NCI-H748 (cell line): ENCODE measurements at regions not wholly inside any gene's neighbourhood (a gene's known extent, or its start where the extent isn't known, plus 50 kb on each side); places are given as distances from the start of the nearest gene placed in this dataset.

Experiments
- DNase-seq: peaks from one replicate; lab custom pipeline; 2025; ENCODE audit not compliant: unreplicated experiment; lab: John Stamatoyannopoulos, UW

DNA sequence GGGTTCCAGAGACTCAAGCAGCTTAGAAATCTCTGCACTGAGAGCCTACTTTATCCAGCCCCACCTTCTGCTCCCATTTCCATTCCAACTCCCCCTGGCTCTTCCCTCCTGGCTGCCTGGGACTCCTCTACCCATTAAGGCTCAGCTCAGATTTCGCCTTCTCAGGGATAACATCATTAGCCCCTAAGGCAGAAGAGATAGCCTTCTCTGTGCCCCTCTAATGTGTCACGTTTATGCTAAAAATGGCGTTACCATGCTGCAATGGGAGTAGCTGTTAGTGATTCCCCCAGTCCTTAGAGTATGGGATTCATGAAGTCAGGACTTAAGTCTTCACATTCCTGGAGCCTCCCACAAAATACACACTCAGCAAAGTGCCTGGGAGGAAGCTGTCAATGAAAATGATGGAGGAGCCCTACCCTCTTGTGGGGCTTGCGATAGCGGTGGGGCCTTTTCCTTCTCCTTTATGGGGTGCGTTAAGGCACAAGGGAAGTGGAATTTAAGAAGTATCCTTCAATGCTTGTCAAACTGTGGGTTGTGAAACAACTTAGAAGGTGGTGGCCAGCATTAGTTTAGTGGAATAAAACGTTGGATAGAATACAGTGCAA is 144.7 kb upstream of the COPS8 start:
- no peak for DNase-seq

DNA sequence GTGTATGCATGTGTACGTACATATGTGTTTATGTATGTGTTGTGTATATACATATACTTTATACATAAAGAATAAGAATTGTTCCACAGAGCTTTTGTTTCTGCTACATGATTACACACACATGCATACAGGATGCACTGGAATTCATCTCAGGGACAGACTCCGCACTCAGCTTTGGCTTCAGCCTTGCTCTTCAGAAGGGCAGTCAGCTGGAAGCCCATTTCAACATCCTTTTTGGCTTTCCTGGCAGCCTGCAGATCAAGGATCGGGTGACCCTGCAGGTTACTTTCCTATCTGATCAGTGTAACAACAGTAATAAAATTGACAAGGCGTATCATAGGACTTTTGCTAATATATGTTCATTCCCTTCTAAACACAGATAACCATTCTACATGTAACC is 144.1 kb upstream of the COPS8 start:
- no peak for DNase-seq

DNA sequence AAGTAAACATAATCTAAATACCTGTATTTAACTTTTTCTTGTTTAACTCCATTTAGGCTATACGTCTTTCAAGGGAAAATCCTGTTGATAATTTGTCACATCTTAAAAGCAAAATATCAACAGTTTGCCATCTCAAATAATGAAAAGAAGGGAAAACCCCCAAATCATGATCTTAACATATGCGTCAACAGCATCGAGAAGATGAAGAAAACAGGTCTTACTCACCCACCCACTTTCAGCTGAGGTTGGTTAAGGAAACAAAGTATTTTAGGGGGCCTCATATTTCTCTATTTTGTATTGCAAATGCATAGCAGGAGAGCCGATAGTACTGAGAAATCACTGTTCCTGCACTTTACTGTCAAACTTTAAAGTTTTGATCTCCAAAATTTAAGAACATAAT is 143.1 kb upstream of the COPS8 start:
- DNase-seq = no peak

DNA sequence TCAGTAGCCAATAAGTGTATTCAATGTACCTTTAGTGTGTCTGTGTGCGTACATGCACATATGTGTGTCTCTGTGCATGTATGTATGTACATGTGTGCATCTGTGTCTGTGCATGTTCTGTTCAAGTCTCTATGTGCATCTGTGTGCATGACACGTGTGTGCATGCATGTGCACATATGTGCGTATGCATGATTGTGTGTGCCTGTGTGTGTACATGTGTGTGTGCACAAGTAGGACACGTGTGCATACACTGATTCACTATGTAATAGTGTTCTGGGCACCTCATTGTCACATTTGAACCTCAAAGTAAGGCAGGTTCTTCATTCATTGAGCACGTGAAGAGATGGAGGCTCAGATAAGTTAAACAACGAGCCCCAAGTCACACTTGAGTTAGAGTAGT is 142.6 kb upstream of the COPS8 start:
- no peak for DNase-seq

DNA sequence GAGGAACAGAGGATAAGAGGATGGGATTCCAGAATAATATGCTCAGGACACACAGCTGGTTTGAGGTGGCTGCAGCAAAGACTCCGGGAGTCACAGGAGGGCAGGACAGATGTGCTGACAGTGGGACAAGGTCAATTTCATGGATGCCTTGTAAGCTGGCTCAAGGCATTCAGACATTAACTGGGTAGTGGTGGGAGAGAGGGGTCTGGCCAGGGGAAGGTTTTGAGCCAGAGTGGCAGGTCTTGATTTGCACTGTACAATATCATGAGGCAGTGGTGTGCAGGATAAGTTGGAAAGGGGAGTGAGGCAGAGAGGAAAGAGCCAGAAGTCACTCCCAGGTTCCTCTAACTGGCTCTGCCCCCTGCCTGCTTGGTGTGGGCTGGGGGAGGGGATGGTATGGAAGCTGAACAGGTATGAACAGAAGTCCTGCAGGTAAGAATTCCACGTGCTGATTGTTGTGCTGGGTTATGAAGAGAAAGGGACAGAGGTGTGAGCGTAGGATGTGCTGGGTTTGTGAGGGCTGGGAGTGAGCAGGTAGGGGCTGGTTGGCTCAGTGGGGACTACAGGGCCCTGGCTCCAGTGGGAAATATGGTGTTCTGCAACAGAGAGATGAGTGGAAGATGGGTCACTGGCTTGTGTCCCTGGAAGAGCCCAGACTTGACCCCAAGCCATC is 141.7 kb upstream of the COPS8 start:
- no peak for DNase-seq

DNA sequence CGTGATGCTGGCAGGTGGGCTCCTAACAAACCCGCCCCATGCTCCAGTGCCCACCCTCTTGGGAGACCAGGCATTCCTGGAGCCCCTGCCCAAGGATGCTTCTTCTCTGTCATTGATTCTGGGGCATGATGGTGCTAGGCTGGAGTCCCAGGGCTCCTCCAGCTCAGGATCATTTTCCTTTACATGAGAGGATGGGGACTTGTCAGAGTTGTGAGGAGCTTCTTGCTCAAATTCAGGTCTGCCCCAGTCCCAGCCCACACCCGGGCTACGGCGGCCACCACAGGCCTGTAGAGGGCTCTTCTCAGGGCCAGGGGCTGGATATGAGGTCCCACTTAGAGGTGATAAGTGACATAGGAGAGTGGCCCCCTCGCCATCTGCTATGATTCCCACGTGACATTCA is 141.1 kb upstream of the COPS8 start:
- DNase-seq = no peak

DNA sequence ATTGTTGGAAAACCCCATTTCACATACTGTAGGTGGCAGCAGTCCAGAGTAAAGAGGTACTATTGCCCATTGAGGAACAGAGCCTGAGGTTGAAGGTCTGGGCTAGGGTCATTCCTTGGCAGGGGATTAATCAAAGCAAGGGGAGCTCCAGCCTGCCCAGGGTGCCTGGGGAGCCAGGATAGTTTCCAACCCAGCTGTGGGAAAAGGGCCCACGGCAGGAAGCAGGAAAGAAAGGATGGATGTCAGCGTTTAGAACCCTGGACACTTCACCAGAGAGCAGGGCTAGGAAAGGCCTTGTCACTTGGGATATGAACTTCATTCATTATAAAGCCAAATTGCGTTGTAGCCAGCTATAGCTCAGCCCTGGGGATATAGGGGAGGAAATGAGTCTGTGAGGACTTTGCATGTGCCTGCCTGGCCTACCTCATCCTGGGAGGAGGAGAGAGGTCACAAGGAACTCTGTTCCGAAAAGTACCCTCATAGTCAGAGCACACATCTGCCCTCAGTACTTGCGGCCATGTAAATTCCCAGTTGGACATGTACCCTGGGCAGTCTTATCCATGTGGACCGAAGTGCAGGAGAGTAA is 140.2 kb upstream of the COPS8 start:
- no peak for DNase-seq

DNA sequence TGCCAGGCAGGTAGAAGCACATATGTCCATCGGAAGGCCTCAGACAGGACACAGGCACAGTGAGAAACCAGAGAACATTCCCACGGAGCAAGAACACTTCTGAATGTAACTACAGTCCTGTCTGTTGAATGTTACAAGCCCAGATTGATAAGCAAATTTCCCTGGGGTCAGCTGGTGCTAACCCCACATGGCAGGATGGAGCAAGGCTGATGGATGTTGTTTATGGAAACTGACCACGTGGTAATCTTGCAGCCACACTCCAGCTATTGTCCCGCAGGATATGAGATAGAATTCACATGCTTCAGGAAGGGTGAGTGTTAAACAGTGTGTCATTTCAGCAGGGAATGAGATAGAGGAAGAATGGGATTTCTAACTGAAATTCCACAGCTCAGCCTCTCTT is 138.8 kb upstream of the COPS8 start:
- no peak for DNase-seq

DNA sequence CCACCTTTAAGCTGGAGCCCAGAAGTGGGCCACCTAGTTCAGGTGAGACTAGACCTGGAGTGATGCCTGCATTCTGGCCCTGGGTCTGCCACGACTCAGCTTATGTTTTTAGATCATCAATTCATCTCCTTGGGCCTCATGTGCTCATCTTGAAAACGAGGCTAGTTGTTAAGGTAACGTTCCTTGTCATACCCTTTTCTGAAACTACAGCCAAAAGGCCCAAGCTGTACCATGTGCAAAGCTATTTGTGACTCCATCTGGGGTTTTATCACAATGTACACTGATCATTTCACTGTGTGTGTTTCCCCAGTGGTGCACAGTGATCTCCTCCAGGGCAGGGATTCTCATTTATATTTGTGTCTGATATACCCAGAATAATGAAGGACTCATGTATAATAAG is 138.4 kb upstream of the COPS8 start:
- no peak for DNase-seq

DNA sequence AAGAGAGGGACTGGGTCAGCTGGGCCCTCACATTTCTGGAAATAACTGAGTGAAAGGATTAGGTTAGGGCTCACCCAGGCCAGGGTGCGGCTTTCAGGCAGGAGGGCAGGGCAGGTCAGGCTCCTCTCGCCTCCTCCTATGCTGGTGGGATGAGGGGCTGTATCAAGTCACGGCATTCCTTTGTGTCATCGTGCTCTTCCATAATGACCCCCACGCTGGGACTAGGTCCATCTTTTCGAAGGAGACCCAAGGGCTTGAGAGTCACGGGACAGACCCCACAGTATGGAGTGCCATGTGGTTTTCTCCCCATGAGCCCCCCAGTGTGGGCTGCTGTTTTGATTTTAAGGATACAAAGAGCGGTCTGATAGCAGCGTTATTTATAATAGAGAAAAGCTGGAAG is 137.8 kb upstream of the COPS8 start:
- DNase-seq = no peak

DNA sequence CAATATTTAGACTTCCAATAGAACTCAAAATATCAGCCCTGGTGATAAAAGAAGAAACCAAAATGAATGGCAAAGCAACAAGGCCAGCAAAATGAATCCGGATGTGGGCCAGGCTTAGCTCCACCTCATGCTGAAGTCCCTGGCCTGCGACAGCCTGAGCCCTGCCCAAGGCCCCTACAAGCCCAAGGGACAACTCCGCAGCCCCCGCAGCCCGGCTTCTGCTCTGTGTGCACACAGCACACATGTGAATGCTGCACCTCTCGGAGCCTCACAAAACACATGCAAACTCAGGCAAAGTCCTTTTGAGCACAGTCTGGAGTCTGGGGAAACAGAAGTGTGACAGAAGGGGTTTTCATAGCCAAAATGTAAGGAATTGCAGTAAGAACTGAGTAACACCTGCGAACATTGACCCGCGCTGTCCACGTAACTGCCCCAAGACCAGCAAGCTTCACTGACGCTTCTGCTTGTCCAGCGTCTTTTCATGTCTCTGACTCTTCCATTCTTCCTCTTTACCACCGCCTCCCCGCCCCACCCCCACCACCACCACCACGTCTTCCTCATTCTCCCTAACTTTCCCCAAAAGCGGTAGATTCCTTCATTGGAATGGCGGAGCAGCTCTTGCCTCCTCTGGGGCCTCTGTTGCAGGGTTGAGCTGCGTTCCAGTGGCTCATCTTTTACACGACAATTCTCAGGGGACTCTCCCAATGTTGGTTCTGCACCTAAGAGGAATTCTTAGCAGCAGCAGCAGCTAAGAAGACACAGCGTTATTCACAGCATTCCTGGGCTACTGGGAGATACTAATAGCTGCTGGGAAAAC is 136.4 kb upstream of the COPS8 start:
- DNase-seq = no peak

DNA sequence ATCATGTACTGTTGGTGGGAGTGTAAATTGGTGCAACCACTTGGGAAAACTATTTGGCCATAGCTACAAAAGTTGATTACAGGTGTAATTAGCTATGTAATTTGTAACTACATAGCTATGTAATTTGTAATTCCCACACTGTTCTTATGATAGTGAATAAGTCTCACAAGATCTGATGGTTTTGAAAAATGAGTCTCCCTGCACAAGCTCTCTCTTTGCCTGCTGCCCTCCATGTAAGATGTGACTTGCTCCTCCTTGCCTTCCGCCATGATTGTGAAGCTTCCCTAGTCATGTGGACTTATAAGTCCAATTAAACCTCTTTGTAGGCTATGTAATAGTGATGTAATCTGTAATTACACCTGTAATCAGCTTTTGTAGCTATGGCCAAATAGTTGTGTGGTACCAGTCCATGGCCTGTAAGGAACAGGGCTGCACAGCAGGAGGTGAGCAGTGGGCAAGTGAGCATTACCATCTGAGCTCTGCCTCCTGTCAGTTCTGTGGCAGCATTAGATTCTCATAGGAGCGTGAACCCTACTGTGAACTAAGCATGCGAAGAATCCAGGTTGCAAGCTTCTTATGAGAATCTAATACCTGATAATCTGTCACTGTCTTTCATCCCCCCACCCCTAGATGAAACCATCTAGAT is 133.7 kb upstream of the COPS8 start:
- no peak for DNase-seq

DNA sequence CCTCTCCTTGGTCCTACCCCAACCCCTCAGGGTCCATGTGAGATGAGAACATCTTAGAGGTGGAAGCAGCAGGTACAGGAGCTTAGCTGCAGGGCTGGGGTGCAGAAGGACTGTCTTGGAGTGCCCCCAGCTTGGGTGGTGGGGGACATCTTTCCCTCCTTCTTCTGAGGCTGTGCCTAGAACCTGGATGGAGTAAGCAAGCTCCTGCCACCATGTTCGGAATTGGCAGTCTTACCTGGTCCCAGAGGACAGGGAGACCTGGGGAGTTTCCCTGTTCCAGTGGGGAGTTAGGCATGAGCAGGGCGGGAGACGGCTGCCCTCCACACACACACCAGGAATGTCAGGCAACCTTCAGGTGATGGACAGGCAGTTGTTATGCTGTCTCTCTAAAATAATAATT is 131.0 kb upstream of the COPS8 start:
- DNase-seq = no peak

DNA sequence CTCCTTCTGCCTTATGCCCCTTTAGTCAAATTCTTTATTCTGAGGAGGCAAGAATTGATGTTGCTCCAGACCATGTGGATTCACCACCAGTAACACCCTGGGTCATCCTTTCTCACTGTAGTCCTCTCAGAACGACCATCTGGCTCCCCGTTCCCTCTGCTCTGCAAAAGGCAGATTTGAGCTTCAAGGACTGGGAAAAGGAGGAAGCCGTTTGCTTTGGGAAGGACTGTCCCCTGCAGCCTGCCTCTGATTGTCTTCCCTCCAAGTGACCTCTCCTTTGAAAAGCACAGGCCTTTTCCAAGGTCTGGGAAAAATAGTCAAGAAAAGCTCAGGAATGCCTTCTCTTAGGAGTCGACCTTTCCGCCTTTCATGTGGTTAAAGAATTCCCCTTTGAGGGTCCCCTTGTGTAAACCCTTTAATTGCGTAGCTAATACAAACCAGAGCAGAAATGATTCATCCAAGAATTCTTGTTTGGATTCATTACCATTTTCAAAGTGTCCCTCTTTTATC is 130.1 kb upstream of the COPS8 start:
- no peak for DNase-seq

DNA sequence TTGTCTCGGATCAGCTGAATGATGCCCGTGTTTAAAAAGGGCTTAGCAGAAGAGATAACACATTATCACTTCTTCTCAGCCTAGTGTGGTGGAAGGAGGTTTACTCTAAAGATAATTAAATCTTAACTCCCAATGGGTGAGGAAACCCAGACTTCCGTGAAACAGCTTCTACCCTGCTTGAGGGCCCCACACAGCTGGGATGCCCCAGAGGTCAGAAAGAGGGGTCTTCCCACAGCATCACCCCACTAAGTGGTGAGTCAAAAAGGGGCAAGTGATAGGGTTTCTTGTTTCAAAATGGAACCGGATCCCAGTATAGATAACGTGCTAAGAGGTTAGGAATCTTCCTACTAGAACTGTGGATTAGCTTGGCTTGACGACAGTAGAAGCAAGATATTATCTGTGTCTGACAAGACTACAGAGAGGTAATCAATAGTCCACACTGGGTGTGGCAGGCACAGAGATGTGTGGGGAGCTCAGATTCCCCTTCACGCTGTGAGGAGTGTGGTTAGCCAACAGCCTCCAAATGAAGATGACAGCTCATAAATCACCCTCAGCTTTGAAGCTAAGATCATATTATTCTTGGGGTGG is 129.6 kb upstream of the COPS8 start:
- peak; percentile 13 for DNase-seq

DNA sequence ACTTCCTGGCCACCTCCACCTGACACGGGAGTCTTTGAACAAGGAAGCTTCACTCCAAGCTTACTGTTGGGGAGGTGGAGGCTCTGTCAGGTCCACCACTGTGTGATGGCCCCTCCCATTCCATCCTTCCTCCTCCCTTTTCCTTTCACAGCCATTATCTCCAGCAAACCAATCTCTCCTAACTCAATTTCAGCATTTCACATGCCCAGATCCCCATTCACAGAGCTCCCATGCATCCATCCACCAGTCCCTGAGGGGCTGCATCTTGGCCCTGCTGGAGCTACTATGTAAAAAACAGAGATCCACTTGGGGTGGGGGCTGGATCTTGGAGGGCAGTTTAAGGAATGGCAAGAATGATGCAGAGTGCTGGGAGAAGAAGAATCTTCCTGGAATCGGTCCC is 129.0 kb upstream of the COPS8 start:
- DNase-seq = no peak

DNA sequence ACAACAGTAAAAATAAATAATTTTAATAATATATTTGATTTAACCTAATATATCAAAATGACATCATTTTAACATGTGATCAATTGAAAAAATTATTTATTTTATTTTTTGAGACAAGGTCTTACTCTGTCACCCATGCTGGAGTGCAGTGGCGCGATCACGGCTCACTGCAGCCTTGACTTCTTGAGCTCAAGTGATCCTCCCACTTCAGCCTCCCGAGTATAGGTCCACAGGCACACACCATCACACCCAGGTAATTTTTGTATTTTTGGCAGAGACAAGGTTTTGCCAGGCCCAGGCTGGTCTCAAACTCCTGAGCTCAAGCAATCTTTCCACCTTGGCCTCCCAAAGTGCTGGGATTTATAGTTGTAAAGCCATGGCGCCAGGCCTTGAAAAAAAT is 126.7 kb upstream of the COPS8 start:
- DNase-seq = no peak

DNA sequence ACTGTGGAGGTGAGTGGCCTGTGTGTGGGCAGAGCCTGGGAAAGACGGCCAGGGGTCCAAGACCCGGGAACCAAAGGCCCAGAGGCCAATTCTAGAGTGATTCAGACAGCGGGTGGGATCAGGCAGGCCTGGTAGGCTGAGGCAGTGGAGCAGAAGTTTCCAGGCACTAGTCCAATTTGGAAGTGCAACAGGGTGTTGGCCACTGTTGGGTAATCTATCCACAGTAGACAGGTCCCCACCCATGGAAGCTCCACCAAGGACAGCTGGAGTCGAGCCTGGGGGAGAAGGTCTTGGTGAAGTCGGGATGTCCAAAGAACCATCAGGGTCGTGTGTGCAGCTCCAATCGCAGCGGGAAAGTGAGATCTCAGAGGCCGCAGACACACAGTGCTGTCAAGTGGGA is 125.8 kb upstream of the COPS8 start:
- DNase-seq = no peak

DNA sequence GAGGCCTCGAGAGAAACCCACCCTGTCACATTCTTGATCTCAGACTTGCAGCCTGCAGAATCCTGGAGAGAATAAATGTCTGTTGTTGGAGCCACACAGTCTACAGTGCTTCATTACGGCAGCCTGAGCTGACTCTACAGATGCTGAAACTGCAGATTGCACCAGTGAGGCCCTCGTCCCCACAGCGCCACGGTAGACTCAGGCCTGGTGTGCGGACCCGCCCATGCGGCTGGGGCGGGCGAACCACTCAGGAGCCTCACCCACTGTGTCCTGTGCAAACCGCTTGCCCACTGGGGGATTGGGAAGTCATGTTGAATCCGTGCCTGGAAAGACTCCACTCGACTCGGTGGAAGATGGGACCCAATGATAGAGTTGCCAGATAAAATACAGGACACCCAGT is 125.2 kb upstream of the COPS8 start:
- DNase-seq = no peak

DNA sequence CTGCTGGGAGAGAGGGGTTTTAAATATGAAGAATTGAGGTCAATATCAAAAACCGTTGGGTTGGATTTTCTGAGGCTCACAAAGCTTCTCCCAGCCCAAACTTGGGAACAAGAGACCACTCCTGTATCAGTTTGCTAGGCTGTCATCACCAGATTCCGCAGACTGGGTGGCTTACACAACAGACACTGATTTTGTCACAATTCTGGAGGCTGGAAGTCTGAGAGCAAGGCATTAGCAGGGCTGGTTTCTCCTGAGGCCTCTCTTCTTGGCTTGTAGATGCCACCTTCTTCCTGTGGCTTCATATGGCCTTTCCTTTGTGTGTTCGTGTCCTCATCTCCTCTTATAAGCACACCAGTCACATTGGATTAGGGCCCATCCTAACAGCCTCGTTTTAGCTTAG is 122.9 kb upstream of the COPS8 start:
- no peak for DNase-seq

DNA sequence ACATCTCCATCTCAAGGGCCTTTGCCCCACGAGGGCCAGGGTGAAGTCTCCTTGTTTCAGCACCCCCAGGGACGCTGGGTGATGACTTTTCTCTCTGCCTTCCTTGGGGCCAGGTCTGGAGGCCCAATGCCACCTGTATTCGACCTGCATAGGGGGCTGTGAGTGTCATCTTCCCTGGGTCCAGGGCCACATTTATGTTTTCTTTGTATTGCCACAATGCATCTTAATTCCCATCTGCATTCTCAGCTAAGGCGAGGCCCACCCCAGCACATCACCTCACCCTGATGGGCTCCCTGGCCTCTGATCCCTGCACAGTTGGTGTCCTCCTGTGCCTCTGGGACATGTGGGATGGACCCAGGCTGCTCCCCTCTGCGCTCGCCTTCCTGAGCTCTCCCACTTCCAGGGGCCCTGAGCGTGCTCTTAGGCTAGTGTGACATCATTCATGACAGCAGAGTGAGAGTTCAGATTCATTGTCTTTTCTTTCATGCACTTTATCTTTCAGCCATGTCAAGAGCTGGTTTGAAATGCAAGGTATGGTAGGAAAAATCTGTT is 122.0 kb upstream of the COPS8 start:
- no peak for DNase-seq
